ENCODE measurements at regions not wholly inside any gene's neighbourhood (a gene's known extent, or its start where the extent isn't known, plus 50 kb on each side); places are given as distances from the start of the nearest gene placed in this dataset.

- no peak overlapping the region for H3K4me3 ChIP-seq
- ATAC-seq (no peak), DNase-seq (no peak)
- H3K36me3 ChIP-seq (ENCODE audit: insufficient read depth in 1 of 2, low read depth in 1 of 2) = no peaks in the 10 kb centered on the region
- intact Hi-C loops (cut with DNase I) = no loop called here
- H3K27ac ChIP-seq = no peak overlapping the region
- no peaks in the 10 kb centered on the region for H3K4me1 ChIP-seq
- no peaks in the 10 kb centered on the region for H3K27me3 ChIP-seq (ENCODE audit: insufficient read depth in 3 of 3, low read length in 2 of 3)
- H3K9me3 ChIP-seq = no peaks in the 10 kb centered on the region
- WGBS, 3 donors = 90 to 100% (median 97%) methylated on average over 1 of the region's 1 CpG
- no peak for TF ChIP-seq CTCF (IDR thresholded peaks at IDR 0.05)
These were observed 151.3 kb upstream of the SETMAR start for GRCh38 chr3:4151859-4152258.

- intact Hi-C loops (cut with DNase I) = no loop called here
- WGBS, 3 donors = 58 to 71% (median 70%) methylated on average over 1 of the region's 1 CpG
- no peak for TF ChIP-seq CTCF (IDR thresholded peaks at IDR 0.05)
- Histone ChIP-seq H3K27ac (no peak overlapping the region), H3K27me3 (ENCODE audit: insufficient read depth in 3 of 3, low read length in 2 of 3) (no peaks in the 10 kb centered on the region), H3K36me3 (ENCODE audit: insufficient read depth in 1 of 2, low read depth in 1 of 2) (no peaks in the 10 kb centered on the region), H3K4me1 (no peaks in the 10 kb centered on the region), H3K4me3 (no peak overlapping the region), H3K9me3 (no peaks in the 10 kb centered on the region)
- DNase-seq (no peak), ATAC-seq (no peak)
These were observed 149.4 kb upstream of the SETMAR start for GRCh38 chr3:4153771-4154170.

- Histone ChIP-seq H3K9me3 (no peaks in the 10 kb centered on the region), H3K27ac (no peak overlapping the region), H3K4me3 (no peak overlapping the region), H3K4me1 (no peaks in the 10 kb centered on the region), H3K27me3 (ENCODE audit: insufficient read depth in 3 of 3, low read length in 2 of 3) (no peaks in the 10 kb centered on the region), H3K36me3 (ENCODE audit: insufficient read depth in 1 of 2, low read depth in 1 of 2) (no peaks in the 10 kb centered on the region)
- DNase-seq (no peak), ATAC-seq (no peak)
- TF ChIP-seq CTCF (IDR thresholded peaks at IDR 0.05) = no peak
- WGBS, 3 donors = 89 to 100% (median 95%) methylated on average over 2 of the region's 2 CpGs
- intact Hi-C loops (cut with DNase I) = no loop called here
These were observed 144.8 kb upstream of the SETMAR start for GRCh38 chr3:4158329-4158728.

- Histone ChIP-seq H3K27ac (no peak overlapping the region), H3K4me3 (no peak overlapping the region), H3K4me1 (no peaks in the 10 kb centered on the region), H3K36me3 (ENCODE audit: insufficient read depth in 1 of 2, low read depth in 1 of 2) (no peaks in the 10 kb centered on the region), H3K27me3 (ENCODE audit: insufficient read depth in 3 of 3, low read length in 2 of 3) (no peaks in the 10 kb centered on the region), H3K9me3 (no peaks in the 10 kb centered on the region)
- DNase-seq (no peak), ATAC-seq (no peak)
- intact Hi-C loops (cut with DNase I) = no loop called here
- 78 to 100% (median 91%) methylated on average over 1 of the region's 1 CpG for WGBS, 3 donors
- no peak for TF ChIP-seq CTCF (IDR thresholded peaks at IDR 0.05)
These were observed 141.1 kb upstream of the SETMAR start for GRCh38 chr3:4162096-4162495.

- Histone ChIP-seq H3K36me3 (ENCODE audit: insufficient read depth in 1 of 2, low read depth in 1 of 2) (no peaks in the 10 kb centered on the region), H3K4me1 (no peaks in the 10 kb centered on the region), H3K9me3 (no peaks in the 10 kb centered on the region), H3K27ac (no peak overlapping the region), H3K27me3 (ENCODE audit: insufficient read depth in 3 of 3, low read length in 2 of 3) (no peaks in the 10 kb centered on the region), H3K4me3 (no peak overlapping the region)
- intact Hi-C loops (cut with DNase I) = no loop called here
- WGBS, 3 donors = 82 to 85% (median 82%) methylated on average over 2 of the region's 2 CpGs
- ATAC-seq = no peak
- TF ChIP-seq CTCF (IDR thresholded peaks at IDR 0.05) = no peak
- no peak for DNase-seq
These were observed 140.2 kb upstream of the SETMAR start for GRCh38 chr3:4163011-4163410.
